NCI-H146 treated with DMSO at 0.1 percent for 48 hours (cell line): ENCODE measurements at regions not wholly inside any gene's neighbourhood (a gene's known extent, or its start where the extent isn't known, plus 50 kb on each side); places are given as distances from the start of the nearest gene placed in this dataset.
"Not testable (repeated sequence)": the region's sequence is repeated elsewhere in the genome, so short reads cannot be mapped to it uniquely, and the experiment has no call there.

ENCODE experiments used
- DNase-seq: peaks from one replicate; lab custom pipeline; 2025; ENCODE audit not compliant: unreplicated experiment; lab: John Stamatoyannopoulos, UW

- no peak for DNase-seq
Measured at GRCh38 chr5:154702477-154702876, 52.7 kb upstream of the LARP1 start.

GRCh38 chr5:154701725-154702124 is 53.5 kb upstream of the LARP1 start:
- DNase-seq = not testable (repeated sequence)

- no peak for DNase-seq
Measured at GRCh38 chr5:154701181-154701580, 54.0 kb upstream of the LARP1 start.

GRCh38 chr5:154700289-154700928 is 54.8 kb upstream of the LARP1 start:
- DNase-seq = not testable (repeated sequence)

- DNase-seq = no peak
Measured at GRCh38 chr5:154698763-154699162, 56.4 kb upstream of the LARP1 start.

GRCh38 chr5:154697371-154697770 is 57.8 kb upstream of the LARP1 start:
- no peak for DNase-seq

GRCh38 chr5:154696891-154697290 is 58.3 kb upstream of the LARP1 start:
- no peak for DNase-seq

GRCh38 chr5:154694159-154694558 is 61.0 kb upstream of the LARP1 start:
- DNase-seq = no peak

- no peak for DNase-seq
Measured at GRCh38 chr5:154690488-154690887, 64.7 kb upstream of the LARP1 start.

- no peak for DNase-seq
Measured at GRCh38 chr5:154686490-154686889, 68.7 kb upstream of the LARP1 start.

GRCh38 chr5:154683101-154683880 is 71.9 kb upstream of the LARP1 start:
- DNase-seq = no peak

GRCh38 chr5:154679501-154679900 is 75.7 kb upstream of the LARP1 start:
- DNase-seq = no peak

- DNase-seq = no peak
Measured at GRCh38 chr5:154677921-154678320, 77.3 kb upstream of the LARP1 start.

GRCh38 chr5:154676508-154676907 is 78.7 kb upstream of the LARP1 start:
- DNase-seq = no peak

GRCh38 chr5:154674029-154674428 is 81.1 kb upstream of the LARP1 start:
- DNase-seq = no peak

GRCh38 chr5:154673506-154673905 is 81.7 kb upstream of the LARP1 start:
- no peak for DNase-seq

GRCh38 chr5:154669913-154670312 is 85.3 kb upstream of the LARP1 start:
- DNase-seq = not testable (repeated sequence)

- DNase-seq = no peak
Measured at GRCh38 chr5:154669402-154669801, 85.8 kb upstream of the LARP1 start.

GRCh38 chr5:154664869-154665268 is 90.3 kb upstream of the LARP1 start:
- no peak for DNase-seq

GRCh38 chr5:154663424-154663823 is 91.8 kb upstream of the LARP1 start:
- no peak for DNase-seq

- no peak for DNase-seq
Measured at GRCh38 chr5:154654486-154655371, 100.4 kb upstream of the LARP1 start.
